Lower leg skin (tissue), 3 donors: ENCODE measurements at regions not wholly inside any gene's neighbourhood (a gene's known extent, or its start where the extent isn't known, plus 50 kb on each side); places are given as distances from the start of the nearest gene placed in this dataset.

Source experiments
- CTCF ChIP-seq, 3 donors: fragments of 450-650 bp; IDR thresholded peaks; one replicate each; pipeline ENCODE4 v1.5.1; 2016; ENCODE audit warnings: antibody characterized with exemption in 3 of 3, mild to moderate bottlenecking in 3 of 3, moderate library complexity in 2 of 3
- POLR2A ChIP-seq, 2 donors: fragments of 450-650 bp; IDR thresholded peaks; one replicate each; pipeline ENCODE4 v1.6.1; 2016 to 2017; ENCODE audit warnings: antibody characterized with exemption in 2 of 2, mild to moderate bottlenecking in 1 of 2, moderate library complexity in 1 of 2

DNA sequence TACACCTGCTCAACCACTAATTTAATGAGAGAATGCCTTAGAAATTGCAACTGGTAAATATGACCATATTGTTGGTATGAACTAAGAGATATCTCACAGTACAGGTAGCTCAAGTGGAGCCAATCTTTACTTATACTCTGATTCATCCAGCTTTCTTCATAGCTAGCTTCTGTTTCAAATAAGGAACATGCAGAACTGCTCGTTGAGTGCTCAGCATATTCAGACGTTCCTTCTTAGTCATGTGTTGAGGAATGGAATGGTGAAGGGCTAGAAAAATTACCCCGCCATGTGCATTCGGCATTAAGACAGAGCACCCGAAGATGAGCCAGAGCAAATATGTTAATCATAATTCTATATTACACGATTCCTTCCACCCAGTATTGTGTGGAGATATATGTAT, 144.0 kb upstream of the VRK2 start:
- TF ChIP-seq POLR2A (IDR thresholded peaks at IDR 0.05) (no peak), CTCF (IDR thresholded peaks at IDR 0.05) (no peak)
